ENCODE measurements at regions not wholly inside any gene's neighbourhood (a gene's known extent, or its start where the extent isn't known, plus 50 kb on each side); places are given as distances from the start of the nearest gene placed in this dataset.

- Histone ChIP-seq H3F3A (ENCODE audit: control insufficient read depth, insufficient read depth) (no peaks in the 10 kb centered on the region), H3K36me3 (ENCODE audit: control insufficient read depth, low read length) (no peaks in the 10 kb centered on the region), H3K4me2 (ENCODE audit: low read length) (no peak overlapping the region), H3K79me2 (ENCODE audit: control insufficient read depth, low read length) (no peaks in the 10 kb centered on the region), H4K20me1 (ENCODE audit: control insufficient read depth, insufficient read depth, low read depth, low read length) (no peaks in the 10 kb centered on the region), H3K27me3 (ENCODE audit: control insufficient read depth, low read length) (no peaks in the 10 kb centered on the region), H3K4me1 (ENCODE audit: control insufficient read depth, low read length) (no peaks in the 10 kb centered on the region), H3K9me3 (ENCODE audit: control insufficient read depth, insufficient read depth, low read length) (no peaks in the 10 kb centered on the region), H3K27ac (ENCODE audit: low read depth, low read length) (no peak overlapping the region), H3K9me2 (replicated peaks; ENCODE audit: control insufficient read depth, low read length) (no peaks in the 10 kb centered on the region), H3K4me3 (ENCODE audit: low read length) (no peak overlapping the region)
- TF ChIP-seq, protein P1, sequence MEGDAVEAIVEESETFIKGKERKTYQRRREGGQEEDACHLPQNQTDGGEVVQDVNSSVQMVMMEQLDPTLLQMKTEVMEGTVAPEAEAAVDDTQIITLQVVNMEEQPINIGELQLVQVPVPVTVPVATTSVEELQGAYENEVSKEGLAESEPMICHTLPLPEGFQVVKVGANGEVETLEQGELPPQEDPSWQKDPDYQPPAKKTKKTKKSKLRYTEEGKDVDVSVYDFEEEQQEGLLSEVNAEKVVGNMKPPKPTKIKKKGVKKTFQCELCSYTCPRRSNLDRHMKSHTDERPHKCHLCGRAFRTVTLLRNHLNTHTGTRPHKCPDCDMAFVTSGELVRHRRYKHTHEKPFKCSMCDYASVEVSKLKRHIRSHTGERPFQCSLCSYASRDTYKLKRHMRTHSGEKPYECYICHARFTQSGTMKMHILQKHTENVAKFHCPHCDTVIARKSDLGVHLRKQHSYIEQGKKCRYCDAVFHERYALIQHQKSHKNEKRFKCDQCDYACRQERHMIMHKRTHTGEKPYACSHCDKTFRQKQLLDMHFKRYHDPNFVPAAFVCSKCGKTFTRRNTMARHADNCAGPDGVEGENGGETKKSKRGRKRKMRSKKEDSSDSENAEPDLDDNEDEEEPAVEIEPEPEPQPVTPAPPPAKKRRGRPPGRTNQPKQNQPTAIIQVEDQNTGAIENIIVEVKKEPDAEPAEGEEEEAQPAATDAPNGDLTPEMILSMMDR (IDR thresholded peaks at IDR 0.05; ENCODE audit: low read depth, low read length, poor library complexity, severe bottlenecking): no peak
- TF ChIP-seq EZH2phosphoT487 (IDR thresholded peaks at IDR 0.05; ENCODE audit: borderline replicate concordance, low read length): no peak
Measured at GRCh38 chr10:28878236-28878970, 201.1 kb downstream of the BAMBI start.

DNA sequence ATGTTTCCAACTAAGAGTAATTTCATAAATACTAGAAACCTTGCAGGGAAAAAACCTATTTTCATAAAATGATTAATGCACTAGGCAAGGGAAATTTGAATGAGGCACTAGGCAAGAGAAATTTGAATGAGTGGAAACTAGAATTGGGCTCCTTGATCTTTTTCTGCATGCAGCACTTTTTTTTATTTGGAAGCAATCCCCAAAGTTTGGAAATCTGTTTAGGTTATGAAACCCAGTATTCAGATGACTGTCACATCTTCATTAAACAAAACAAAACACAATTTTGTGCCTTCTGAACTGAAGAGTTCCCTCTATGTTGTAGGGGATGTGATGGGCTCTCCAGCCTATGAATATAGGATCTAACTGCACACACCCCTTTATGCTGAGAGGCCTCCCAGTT is 201.9 kb downstream of the BAMBI start:
- no peaks in the 10 kb centered on the region for H3K4me1 ChIP-seq (ENCODE audit: control insufficient read depth, low read length)
- no peak overlapping the region for H3K4me3 ChIP-seq (ENCODE audit: low read length)
- no peaks in the 10 kb centered on the region for H3K36me3 ChIP-seq (ENCODE audit: control insufficient read depth, low read length)
- H3K9me2 ChIP-seq (replicated peaks; ENCODE audit: control insufficient read depth, low read length): no peaks in the 10 kb centered on the region
- H3K27me3 ChIP-seq (ENCODE audit: control insufficient read depth, low read length): no peaks in the 10 kb centered on the region
- no peaks in the 10 kb centered on the region for H4K20me1 ChIP-seq (ENCODE audit: control insufficient read depth, insufficient read depth, low read depth, low read length)
- TF ChIP-seq, protein P1 (IDR thresholded peaks at IDR 0.05; ENCODE audit: low read depth, low read length, poor library complexity, severe bottlenecking): no peak
- TF ChIP-seq EZH2phosphoT487 (IDR thresholded peaks at IDR 0.05; ENCODE audit: borderline replicate concordance, low read length): no peak
- H3K4me2 ChIP-seq (ENCODE audit: low read length): no peak overlapping the region
- no peak overlapping the region for H3K27ac ChIP-seq (ENCODE audit: low read depth, low read length)
- H3F3A ChIP-seq (ENCODE audit: control insufficient read depth, insufficient read depth): no peaks in the 10 kb centered on the region
- H3K79me2 ChIP-seq (ENCODE audit: control insufficient read depth, low read length): no peaks in the 10 kb centered on the region
- no peaks in the 10 kb centered on the region for H3K9me3 ChIP-seq (ENCODE audit: control insufficient read depth, insufficient read depth, low read length)

GRCh38 chr10:28879875-28880682 is 202.8 kb downstream of the BAMBI start:
- no peaks in the 10 kb centered on the region for H3F3A ChIP-seq (ENCODE audit: control insufficient read depth, insufficient read depth)
- H3K9me2 ChIP-seq (replicated peaks; ENCODE audit: control insufficient read depth, low read length): no peaks in the 10 kb centered on the region
- no peak overlapping the region for H3K27ac ChIP-seq (ENCODE audit: low read depth, low read length)
- H3K27me3 ChIP-seq (ENCODE audit: control insufficient read depth, low read length): no peaks in the 10 kb centered on the region
- H3K79me2 ChIP-seq (ENCODE audit: control insufficient read depth, low read length): no peaks in the 10 kb centered on the region
- no peak for TF ChIP-seq EZH2phosphoT487 (IDR thresholded peaks at IDR 0.05; ENCODE audit: borderline replicate concordance, low read length)
- TF ChIP-seq, protein P1 (IDR thresholded peaks at IDR 0.05; ENCODE audit: low read depth, low read length, poor library complexity, severe bottlenecking): no peak
- H3K4me1 ChIP-seq (ENCODE audit: control insufficient read depth, low read length): no peaks in the 10 kb centered on the region
- no peak overlapping the region for H3K4me2 ChIP-seq (ENCODE audit: low read length)
- H3K36me3 ChIP-seq (ENCODE audit: control insufficient read depth, low read length): no peaks in the 10 kb centered on the region
- H4K20me1 ChIP-seq (ENCODE audit: control insufficient read depth, insufficient read depth, low read depth, low read length): no peaks in the 10 kb centered on the region
- H3K4me3 ChIP-seq (ENCODE audit: low read length): no peak overlapping the region
- H3K9me3 ChIP-seq (ENCODE audit: control insufficient read depth, insufficient read depth, low read length): no peaks in the 10 kb centered on the region

Data from DOHH2 (cell line).